NCI-H1436 (cell line): ENCODE measurements at regions not wholly inside any gene's neighbourhood (a gene's known extent, or its start where the extent isn't known, plus 50 kb on each side); places are given as distances from the start of the nearest gene placed in this dataset.

Source experiments
- DNase-seq: peaks from one replicate; lab custom pipeline; 2025; lab: John Stamatoyannopoulos, UW

DNA sequence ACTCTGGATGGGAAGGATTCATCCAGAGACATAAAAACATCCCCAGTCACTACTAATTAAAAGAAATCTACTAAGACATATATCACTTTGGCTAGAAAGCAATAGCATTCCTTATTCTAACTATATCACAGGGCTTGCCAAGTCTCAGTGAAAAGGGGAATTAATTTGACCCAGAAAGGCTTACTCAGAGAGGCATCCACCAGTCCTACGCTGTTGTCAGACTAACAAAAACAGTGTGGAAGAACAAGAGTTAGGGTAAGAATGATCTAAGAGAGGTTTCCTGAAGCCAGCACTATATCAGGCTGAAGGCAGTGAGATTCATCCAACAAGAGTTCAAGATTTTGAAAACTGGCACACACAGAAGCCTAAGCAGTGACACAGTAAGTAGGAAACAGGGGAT, 126.1 kb downstream of the GDAP2 start:
- no peak for DNase-seq

DNA sequence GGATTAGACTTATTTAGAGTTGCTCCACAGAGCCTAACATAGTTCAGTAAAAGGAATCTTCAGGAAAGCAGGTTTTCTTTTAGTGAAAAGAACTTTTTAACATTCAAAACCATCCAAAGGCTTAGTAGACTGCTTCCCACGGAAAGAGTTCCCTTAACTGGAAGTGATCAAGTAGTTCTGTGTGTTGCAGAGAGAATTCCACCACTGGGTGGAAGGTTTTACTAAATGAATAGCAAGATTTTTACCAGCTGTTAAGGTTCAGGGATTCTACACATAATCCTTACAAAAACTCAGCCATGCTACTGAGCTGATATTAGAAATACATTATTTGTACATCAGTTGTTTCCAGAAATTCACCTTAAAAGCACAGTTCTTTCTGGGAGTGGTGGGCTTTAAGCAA, 119.7 kb downstream of the GDAP2 start:
- DNase-seq = no peak

DNA sequence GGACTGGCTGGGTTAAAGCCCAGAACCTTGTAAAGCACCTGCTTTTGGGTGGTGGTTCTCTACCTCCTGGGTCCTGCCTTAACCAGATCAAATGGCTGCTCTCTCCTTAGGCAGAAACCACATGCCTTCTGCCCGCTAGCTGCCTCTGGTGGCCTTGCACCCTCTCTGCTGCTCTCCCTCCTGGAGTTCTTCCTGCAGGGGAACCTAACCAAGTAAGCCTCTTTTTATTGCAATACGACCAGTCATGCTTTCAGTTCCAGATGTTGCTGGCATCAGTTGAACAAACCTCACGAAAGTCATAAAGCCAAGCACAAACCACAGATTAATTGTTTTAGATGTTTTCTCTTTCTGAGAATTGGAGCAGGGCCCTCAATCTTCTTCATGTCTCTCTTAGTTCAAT, 118.9 kb downstream of the GDAP2 start:
- DNase-seq = no peak

DNA sequence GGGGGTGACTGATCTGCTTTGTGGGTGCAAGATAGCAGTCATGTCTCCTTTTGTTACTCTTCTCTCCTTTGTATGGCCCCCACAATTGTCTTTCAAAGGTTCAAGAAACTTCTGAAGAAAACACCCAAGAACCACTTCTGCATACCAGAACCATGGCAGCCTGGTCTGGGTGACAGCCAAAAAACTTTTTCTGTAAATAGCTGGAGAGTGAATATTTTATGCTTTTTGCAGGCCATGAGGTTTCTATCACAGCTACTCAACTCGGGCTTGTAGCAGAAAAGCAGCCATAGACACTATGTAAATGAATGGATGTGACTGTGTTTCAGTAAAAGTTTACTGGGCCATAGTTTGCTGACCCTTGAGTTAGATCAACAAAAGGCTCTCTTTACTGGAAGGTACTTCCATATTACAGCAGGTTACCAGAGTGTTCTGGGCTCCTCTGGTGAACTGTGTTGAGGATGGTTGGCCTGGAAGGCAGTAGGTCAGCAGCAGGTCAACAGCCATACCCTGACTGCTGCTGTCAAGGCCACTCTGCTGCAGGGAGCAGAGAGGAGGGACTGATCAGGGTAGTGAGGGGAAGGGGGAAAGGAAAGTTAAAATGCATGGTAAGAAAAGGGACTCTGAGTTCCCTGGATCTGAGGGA, 116.4 kb downstream of the GDAP2 start:
- no peak for DNase-seq
